NCI-H226 (cell line): ENCODE measurements at regions not wholly inside any gene's neighbourhood (a gene's known extent, or its start where the extent isn't known, plus 50 kb on each side); places are given as distances from the start of the nearest gene placed in this dataset.
A peak's percentile ranks its signal among the peaks of the same experiment; 100 is the strongest.
"Not testable (repeated sequence)": the region's sequence is repeated elsewhere in the genome, so short reads cannot be mapped to it uniquely, and the experiment has no call there.

ENCODE experiments used
- DNase-seq: peaks from one replicate; pipeline ENCODE4 v3.0.0-alpha.2; 2015

DNA sequence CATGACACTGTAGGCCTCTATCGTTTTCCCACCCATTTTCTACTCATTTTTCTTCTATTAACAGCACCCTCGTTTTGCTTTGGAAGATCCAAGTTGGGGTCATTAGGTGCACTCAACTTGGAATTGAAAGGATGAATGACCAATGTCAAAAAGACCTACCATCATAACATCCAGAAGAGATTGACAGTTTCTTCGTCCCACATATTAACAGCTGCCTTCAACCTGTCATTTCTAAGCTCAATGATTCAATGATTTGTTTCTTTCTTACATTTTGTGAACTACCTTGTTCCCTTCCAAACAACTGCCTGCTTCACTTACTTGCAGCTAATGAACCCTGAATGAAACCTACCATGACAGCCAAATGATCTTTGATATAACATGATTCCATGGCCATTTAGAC, 224.0 kb upstream of the KCNH7 start:
- no peak for DNase-seq

GRCh38 chr2:163046615-163047014, 208.0 kb upstream of the KCNH7 start:
- DNase-seq: no peak

GRCh38 chr2:163045830-163046229, 207.3 kb upstream of the KCNH7 start:
- DNase-seq: no peak

GRCh38 chr2:163044114-163044513, 205.5 kb upstream of the KCNH7 start:
- DNase-seq: no peak

- DNase-seq: no peak
Measured at GRCh38 chr2:163043201-163043600, 204.6 kb upstream of the KCNH7 start.

- no peak for DNase-seq
Measured at GRCh38 chr2:163039266-163039665, 200.7 kb upstream of the KCNH7 start.

- DNase-seq: no peak
Measured at GRCh38 chr2:163028807-163029206, 190.2 kb upstream of the KCNH7 start.

DNA sequence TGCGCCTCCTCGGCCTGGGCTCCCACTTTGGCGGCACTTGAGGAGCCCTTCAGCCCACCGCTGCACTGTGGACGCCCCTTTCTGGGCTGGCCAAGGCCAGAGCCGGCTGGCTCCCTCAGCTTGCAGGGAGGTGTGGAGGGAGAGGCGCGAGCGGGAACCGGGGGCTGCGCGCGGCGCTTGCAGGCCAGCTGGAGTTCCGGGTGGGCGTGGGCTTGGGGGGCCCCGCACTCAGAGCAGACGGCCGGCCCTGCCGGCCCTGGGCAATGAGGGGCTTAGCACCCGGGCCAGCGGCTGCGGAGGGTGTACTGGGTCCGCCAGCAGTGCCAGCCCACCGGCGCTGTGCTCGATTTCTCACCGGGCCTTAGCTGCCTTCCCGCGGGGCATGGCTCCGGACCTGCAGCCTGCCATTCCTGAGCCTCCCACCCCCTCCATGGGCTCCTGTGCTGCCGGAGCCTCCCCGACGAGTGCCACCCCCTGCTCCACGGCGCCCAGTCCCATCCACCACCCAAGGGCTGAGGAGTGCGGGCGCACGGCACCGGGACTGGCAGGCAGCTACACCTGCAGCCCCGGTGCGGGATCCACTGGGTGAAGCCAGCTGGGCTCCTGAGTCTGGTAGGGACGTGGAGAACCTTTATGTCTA, 187.7 kb upstream of the KCNH7 start:
- not testable (repeated sequence) for DNase-seq

DNA sequence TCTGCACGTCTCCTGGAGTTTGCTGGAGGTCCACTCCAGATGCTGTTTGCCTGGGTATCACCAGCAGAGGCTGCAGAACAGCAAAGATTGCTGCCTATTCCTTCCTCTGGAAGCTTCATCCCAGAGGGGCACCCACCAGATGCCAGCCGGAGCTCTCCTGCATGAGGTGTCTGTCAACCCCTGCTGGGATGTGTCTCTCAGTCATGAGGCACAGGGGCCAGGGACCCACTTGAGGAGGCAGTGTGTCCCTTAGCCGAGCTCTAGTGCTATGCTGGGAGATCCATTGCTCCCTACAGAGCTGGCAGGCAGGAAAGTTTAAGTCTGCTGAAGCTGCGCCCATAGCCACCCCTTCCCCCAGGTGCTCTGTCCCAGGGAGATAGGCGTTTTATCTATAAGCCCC, 178.3 kb upstream of the KCNH7 start:
- DNase-seq: not testable (repeated sequence)

- no peak for DNase-seq
Measured at GRCh38 chr2:163011000-163011399, 172.4 kb upstream of the KCNH7 start.

- DNase-seq: no peak
Measured at GRCh38 chr2:163008642-163009041, 170.1 kb upstream of the KCNH7 start.

DNA sequence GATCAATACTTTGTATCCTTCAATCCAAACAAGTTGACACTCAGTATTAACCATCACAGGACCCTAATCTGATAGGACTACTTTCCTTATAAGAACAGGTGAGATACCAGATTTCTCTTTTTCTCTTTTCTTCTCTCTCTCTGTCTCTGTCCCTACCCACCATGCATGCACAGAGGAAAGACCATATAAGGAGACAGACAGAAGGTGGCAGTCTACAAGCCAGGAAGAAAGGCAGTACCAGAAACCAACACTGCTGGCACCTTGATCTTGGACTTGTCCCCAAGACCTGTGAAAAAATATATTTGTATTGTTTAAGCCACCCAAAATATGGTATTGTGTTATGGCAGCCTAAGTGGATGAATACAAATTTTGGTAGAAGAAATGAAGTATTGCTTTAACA, 156.2 kb upstream of the KCNH7 start:
- no peak for DNase-seq

GRCh38 chr2:162992828-162993227, 154.3 kb upstream of the KCNH7 start:
- no peak for DNase-seq

GRCh38 chr2:162989507-162989906, 150.9 kb upstream of the KCNH7 start:
- DNase-seq: no peak

GRCh38 chr2:162974771-162975170, 136.2 kb upstream of the KCNH7 start:
- no peak for DNase-seq

- DNase-seq: no peak
Measured at GRCh38 chr2:162972383-162972782, 133.8 kb upstream of the KCNH7 start.

DNA sequence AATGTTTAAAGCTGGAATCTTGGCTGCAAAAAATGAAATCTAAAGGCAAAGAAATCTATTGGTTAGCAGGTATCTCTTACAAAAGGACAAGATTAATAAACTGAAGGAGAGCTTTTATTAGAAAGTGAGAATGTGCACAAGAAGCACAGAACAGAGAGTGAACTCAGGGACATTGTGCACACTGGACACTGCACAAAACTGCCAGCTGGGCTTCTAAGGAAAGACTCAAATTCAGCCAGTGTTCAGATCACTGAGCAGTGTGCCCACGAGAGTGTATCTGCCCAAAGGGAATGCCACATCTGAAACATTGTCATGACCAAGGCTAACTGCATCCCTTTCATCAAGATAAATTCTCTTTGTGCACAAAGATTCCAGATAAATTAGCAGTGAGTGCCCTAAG, 129.7 kb upstream of the KCNH7 start:
- no peak for DNase-seq

DNA sequence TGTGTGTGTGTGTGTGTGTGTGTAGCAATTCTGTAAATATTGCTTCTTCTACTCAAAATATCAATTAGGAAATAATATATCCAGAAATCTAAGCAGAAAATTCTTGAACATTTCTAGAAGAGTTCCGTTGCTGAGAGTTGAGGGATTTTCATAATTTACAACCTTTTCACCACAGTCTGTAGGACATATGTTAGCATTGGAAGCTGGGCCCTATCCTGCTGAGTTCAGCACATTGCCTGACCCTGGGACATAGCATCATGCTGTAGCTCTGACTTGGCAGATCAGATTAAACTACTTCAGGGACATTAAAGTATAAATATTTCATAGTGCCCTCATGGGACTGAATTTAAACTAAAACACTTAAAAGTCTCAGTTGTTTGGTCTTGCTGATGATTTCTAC, 129.2 kb upstream of the KCNH7 start:
- DNase-seq: no peak

DNA sequence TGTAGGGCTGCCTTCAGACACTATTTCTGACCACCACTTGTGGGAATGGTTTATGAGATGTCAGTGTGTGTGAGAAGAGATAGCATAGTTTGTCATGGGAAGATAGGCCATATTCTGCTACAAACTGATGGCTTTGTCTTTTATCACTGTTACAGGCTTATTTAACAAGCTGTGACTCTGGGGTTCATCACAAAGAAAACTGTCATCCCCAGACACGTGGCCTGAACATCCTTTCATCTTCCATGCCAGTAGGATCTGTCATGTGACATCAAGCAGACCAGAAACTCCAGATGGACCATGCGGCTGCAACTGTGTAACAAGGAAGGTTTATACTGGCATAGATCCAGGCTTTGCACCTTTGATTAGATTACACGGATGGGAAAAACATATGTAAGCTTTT, 128.6 kb upstream of the KCNH7 start:
- no peak for DNase-seq

DNA sequence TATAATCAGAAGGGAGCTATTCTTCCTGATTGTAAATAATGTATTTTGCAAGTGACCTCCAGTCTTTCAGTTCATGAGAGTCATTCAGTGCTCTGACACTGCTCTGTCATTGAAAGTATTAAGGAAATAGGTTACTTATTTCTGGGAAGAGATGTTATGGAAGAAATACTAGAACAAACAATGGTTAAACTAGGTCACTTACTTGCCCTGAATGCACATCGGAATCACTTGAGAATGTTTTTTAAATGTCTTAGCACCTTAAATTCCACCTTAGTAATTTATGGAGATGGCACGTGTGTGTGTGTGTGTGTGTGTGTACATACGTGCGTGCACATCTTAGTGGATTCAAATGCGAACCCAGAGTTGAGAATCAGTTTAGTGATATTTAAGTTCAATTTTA, 126.6 kb upstream of the KCNH7 start:
- no peak for DNase-seq

GRCh38 chr2:162964513-162964912, 125.9 kb upstream of the KCNH7 start:
- DNase-seq: no peak

- no peak for DNase-seq
Measured at GRCh38 chr2:162963156-162963555, 124.6 kb upstream of the KCNH7 start.

GRCh38 chr2:162945785-162946184, 107.2 kb upstream of the KCNH7 start:
- DNase-seq: no peak

GRCh38 chr2:162938387-162938786, 99.8 kb upstream of the KCNH7 start:
- no peak for DNase-seq

GRCh38 chr2:162934191-162934590, 95.6 kb upstream of the KCNH7 start:
- DNase-seq: peak; percentile 64

GRCh38 chr2:162932416-162932815, 93.8 kb upstream of the KCNH7 start:
- peak; percentile 49 for DNase-seq
